Activated T-cell treated with anti-CD3 and anti-CD28 coated beads, Interleukin-2, amount 50 U/mL, for 24 hours (primary cell): ENCODE measurements at regions not wholly inside any gene's neighbourhood (a gene's known extent, or its start where the extent isn't known, plus 50 kb on each side); places are given as distances from the start of the nearest gene placed in this dataset.
"Not testable (repeated sequence)": the region's sequence is repeated elsewhere in the genome, so short reads cannot be mapped to it uniquely, and the experiment has no call there.

ENCODE experiments used
- DNase-seq: peaks from one replicate; pipeline ENCODE4 v3.0.0-alpha.2; 2020
- H3K27ac Mint-ChIP-seq: 2 replicates; pipeline ENCODE4 v1.8.0; 2020; ENCODE audit warnings: mild to moderate bottlenecking, mixed read lengths
- H3K27me3 Mint-ChIP-seq: 2 replicates; pipeline ENCODE4 v1.8.0; 2020; ENCODE audit warnings: mixed read lengths
- H3K36me3 Mint-ChIP-seq: 2 replicates; pipeline ENCODE4 v1.8.0; 2020; ENCODE audit warnings: low read depth, mixed read lengths
- H3K4me1 Mint-ChIP-seq: 2 replicates; pipeline ENCODE4 v1.8.0; 2020; ENCODE audit warnings: low read depth, mixed read lengths
- H3K4me3 Mint-ChIP-seq: 2 replicates; pipeline ENCODE4 v1.8.0; 2020; ENCODE audit warnings: mild to moderate bottlenecking, moderate library complexity, mixed read lengths
- H3K9me3 Mint-ChIP-seq: 2 replicates; pipeline ENCODE4 v1.8.0; 2020; ENCODE audit warnings: mixed read lengths

DNA sequence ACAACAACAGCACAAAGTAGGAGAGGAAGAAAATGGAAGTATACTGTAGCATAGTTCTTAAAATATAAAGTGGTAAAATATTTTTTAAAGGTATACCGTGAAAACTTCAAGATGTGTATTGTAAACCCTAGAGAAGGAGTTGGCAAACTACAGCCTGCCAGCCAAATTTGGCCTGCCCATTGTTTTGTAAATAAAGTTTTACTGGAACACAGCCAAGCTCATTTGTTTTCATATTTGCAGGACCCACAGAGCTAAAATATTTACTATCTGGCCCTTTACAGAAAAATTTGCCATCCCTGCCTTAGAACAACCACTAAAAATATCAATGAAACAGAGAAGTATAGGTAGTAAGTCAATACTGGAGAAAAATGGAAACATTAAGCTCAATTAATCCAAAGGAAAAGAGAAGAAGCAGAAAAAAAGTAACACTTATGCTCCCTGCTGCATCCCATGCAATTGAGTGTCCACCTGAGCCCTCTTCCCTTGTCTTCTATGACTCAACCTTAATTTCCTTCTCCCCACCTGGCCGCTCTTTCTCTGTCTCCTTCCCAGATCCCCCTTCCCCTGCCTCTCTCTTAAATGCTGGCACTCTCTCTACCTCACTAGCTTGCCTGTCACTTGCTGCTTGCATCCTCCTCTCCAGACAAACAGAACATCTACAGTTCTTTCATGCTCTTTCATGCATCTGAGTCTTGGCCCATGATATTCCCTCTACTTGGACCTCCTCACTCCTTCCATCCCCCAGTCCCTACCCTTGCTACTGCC lies 50.6 kb upstream of the FER start:
- no peak for DNase-seq
- H3K27ac Mint-ChIP-seq: no peak overlapping the region
- H3K4me1 Mint-ChIP-seq: no peaks in the 10 kb centered on the region
- H3K9me3 Mint-ChIP-seq: no peaks in the 10 kb centered on the region
- no peaks in the 10 kb centered on the region for H3K36me3 Mint-ChIP-seq
- H3K27me3 Mint-ChIP-seq: peaks cover 2% of the 10 kb centered on the region
- no peak overlapping the region for H3K4me3 Mint-ChIP-seq

DNA sequence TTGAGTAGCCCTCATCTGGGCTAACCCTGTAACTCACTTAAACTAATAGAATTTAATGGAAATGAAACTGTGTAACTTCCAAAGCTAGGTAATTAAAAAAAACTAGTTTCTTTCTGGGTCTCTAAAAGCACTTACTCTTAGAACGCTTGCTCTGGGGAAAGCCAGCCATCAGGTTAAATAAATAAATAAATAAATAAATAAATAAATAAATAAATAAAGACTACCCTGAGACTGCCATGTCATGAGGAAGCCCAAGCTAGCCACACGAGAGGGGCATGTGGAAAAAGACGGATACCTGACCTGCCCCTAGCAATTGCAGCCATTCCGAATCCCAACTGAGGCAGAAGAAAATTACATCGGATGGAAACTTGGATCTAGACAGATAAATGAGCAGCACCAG lies 51.3 kb upstream of the FER start:
- Mint-ChIP-seq H3K27me3 (peaks cover 2% of the 10 kb centered on the region), H3K27ac (no peak overlapping the region), H3K36me3 (no peaks in the 10 kb centered on the region), H3K4me3 (no peak overlapping the region), H3K9me3 (no peaks in the 10 kb centered on the region), H3K4me1 (no peaks in the 10 kb centered on the region)
- DNase-seq: no peak

DNA sequence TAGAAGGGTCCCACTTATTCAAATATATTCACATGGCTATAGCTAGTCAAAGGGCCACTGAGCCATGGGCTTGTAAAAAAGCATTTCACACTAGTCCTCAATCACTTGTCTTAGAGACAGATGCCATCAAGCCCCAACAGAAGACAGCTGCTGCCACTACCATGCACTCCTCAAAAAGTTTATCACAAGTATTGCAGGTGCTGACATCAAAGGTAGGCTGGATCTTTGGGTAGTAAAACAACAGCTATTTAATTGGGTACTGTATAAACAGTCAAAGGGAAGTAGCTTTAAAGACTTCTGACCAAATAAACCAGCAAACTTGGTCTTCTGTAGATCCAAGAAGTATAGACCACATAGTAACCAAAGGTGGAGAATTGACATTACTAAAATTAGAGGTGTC lies 59.2 kb upstream of the FER start:
- no peak overlapping the region for H3K4me3 Mint-ChIP-seq
- H3K9me3 Mint-ChIP-seq: no peaks in the 10 kb centered on the region
- no peaks in the 10 kb centered on the region for H3K36me3 Mint-ChIP-seq

DNA sequence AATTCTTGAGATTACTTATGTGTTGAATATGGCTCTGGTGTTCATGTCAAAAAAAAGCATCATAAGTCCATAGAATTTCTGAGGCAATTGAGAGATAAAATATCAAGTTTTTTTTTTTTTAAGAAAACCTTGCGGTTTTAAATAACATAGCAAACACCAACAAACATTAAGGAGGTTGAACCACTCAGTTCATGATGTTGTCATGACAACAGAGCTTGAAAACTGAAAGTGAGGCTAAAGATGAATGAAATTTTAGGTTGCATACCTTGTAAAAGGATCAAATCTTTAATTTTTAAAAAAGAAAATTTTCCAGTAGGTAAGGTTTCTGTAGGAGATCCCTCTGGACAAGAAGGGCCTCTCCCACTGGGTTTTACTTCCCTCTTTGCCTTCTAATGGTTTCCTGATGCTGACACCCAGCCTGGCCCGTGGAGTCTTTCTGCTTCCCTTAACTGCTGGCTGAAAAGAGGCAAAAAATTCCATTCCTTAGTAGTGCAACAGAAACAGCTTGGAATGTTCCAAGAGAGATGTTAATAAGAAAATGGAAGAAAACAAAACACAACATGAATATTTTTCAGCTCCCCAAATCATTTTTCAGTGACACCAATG lies 60.0 kb upstream of the FER start:
- Mint-ChIP-seq H3K4me1 (peaks cover 3% of the 10 kb centered on the region), H3K27me3 (no peaks in the 10 kb centered on the region), H3K36me3 (no peaks in the 10 kb centered on the region), H3K27ac (no peak overlapping the region), H3K4me3 (no peak overlapping the region), H3K9me3 (no peaks in the 10 kb centered on the region)
- DNase-seq: no peak

More for the DNA sequence above, 59.2 kb upstream of the FER start:
- no peak for DNase-seq
- H3K27me3 Mint-ChIP-seq: no peaks in the 10 kb centered on the region
- peaks cover 3% of the 10 kb centered on the region for H3K4me1 Mint-ChIP-seq
- H3K27ac Mint-ChIP-seq: no peak overlapping the region

DNA sequence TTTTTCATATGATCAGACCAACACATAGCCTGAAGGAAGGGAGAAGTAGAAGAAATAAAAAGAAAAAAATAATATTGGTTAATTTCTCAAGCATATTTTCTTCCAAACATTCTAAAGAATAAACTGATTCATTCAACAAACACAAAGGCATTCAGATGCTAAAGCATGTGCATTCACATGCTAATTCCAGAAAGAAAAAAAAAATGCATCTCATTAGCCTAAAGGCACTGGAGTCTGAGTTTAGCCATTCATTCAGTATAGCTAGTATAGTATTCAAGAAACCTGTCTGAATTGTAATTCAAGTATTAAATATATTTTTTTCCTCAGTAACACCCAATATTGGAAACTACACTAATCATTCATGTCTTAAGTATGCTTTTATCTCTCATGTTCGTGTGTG lies 61.0 kb upstream of the FER start:
- DNase-seq: no peak
- H3K36me3 Mint-ChIP-seq: no peaks in the 10 kb centered on the region

DNA sequence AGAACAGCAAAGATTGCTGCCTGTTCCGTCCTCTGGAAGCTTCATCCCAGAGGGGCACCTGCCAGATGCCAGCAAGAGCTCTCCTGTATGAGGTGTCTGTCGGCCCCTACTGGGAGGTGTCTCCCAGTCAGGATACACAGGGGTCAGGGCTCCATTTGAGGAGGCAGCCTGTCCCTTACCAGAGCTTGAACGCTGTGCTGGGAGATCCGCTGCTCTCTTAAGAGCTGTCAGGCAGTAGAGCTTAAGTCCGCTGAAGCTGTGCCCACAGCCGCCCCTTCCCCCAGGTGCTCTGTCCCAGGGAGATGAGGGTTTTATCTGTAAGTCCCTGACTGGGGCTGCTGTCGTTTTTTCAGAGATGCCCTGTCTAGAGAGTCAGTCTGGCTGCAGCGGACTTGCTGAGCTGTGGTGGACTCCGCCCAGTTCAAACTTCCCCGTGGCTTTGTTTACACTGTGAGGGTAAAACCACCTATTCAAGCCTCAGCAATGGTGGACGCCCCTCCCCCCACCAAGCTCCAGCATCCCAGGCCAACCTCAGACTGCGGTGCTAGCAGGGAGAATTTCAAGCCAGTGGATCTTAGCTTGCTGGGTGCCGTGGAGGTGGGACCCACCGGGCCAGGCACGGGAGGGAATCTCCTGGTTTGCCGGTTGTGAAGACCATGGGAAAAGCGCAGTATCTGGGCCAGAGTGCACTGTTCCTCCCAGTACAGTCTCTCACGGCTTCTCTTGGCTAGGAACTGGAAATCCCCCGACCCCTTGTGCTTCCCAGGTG lies 62.1 kb upstream of the FER start:
- not testable (repeated sequence) for H3K4me1 Mint-ChIP-seq, H3K27ac Mint-ChIP-seq, H3K9me3 Mint-ChIP-seq, H3K27me3 Mint-ChIP-seq, H3K36me3 Mint-ChIP-seq, DNase-seq, H3K4me3 Mint-ChIP-seq

More for the DNA sequence above, 61.0 kb upstream of the FER start:
- H3K4me3 Mint-ChIP-seq: no peak overlapping the region
- H3K27me3 Mint-ChIP-seq: no peaks in the 10 kb centered on the region
- no peak overlapping the region for H3K27ac Mint-ChIP-seq
- H3K9me3 Mint-ChIP-seq: no peaks in the 10 kb centered on the region
- H3K4me1 Mint-ChIP-seq: peaks cover 3% of the 10 kb centered on the region

DNA sequence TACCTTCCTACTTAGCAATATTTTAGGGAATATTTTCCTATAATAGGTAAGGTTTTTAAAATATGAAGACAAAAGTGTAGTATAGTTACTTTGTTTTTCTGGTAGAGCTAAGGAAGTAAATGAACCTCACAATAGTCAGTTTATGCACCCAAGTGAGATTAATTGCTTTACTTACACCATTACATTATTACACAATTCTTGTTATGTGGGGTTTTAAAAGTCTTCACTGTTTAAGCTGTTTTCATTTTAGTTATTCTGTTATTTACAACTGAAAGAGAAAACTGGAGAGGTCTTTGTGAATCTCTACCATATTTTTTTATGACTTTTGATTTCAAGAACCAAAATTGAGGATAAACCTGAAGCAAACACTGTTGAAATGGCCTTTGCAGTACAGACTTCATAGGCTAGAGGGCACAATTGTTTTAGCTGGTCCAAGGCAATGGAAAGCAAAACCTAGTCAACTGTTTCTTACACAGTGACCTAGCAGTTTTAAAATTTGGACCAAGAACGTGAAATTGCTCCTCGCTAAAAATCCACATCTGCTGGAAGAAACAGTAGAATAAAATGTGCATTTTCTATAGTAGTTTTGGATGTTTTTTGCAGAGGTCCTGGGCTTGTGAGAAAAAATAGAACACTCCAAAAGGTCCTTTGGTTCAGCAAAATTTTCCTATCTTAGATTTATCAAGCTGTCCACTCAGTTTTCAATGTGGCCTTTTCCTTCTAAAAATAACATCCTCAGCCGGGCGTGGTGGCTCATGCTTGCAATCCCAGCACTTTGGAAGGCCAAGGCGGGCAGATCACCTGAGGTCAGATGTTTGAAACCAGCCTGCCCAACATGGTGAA lies 66.4 kb upstream of the FER start:
- H3K4me1 Mint-ChIP-seq: no peaks in the 10 kb centered on the region
- no peak overlapping the region for H3K27ac Mint-ChIP-seq
- H3K27me3 Mint-ChIP-seq: no peaks in the 10 kb centered on the region
- no peak overlapping the region for H3K4me3 Mint-ChIP-seq
- no peak for DNase-seq
- no peaks in the 10 kb centered on the region for H3K9me3 Mint-ChIP-seq
- no peaks in the 10 kb centered on the region for H3K36me3 Mint-ChIP-seq

DNA sequence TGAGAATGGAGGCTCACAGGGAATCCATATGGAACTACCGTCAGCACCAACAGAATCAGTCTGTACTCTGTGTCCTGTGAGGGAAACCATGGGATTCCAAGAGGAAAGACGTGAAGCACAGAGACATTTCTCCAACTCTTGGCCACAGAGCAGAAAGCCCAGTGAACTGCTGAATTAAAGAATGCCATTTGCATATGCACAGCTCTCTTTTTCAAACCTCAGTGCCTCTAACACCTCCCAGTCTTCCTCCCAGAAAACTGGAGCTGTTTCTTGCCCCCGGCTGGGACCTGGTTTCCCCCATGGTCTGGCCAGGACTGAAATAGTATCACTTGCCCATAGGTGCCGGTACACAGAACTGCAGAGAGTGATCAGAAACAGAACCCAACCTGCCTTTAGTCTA lies 69.6 kb upstream of the FER start:
- DNase-seq: no peak
- Mint-ChIP-seq H3K4me1 (no peaks in the 10 kb centered on the region), H3K27me3 (peaks cover 3% of the 10 kb centered on the region), H3K9me3 (no peaks in the 10 kb centered on the region), H3K27ac (no peak overlapping the region), H3K36me3 (no peaks in the 10 kb centered on the region), H3K4me3 (no peak overlapping the region)

DNA sequence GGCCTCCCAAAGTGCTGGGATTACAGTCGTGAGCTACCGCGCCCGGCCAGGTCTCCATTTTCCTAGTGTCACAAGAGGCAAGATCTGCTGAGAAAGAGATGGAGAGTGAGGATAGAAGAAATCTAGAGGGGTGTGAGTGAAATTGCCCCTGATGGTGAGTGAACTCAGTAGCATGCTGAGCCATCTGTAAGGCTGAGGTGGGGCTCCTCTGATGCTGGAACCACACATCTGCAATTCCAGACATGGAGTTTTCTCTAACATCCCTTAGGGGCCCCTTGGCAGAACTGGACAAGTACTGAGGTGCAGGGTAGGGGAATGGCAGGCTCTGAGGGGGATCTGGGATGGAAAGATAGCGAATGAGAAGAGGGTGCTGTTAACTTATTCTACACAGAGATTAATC lies 72.0 kb upstream of the FER start:
- Mint-ChIP-seq H3K9me3 (no peaks in the 10 kb centered on the region), H3K4me3 (no peak overlapping the region), H3K4me1 (no peaks in the 10 kb centered on the region), H3K36me3 (no peaks in the 10 kb centered on the region), H3K27me3 (peaks cover 4% of the 10 kb centered on the region), H3K27ac (no peak overlapping the region)
- no peak for DNase-seq

DNA sequence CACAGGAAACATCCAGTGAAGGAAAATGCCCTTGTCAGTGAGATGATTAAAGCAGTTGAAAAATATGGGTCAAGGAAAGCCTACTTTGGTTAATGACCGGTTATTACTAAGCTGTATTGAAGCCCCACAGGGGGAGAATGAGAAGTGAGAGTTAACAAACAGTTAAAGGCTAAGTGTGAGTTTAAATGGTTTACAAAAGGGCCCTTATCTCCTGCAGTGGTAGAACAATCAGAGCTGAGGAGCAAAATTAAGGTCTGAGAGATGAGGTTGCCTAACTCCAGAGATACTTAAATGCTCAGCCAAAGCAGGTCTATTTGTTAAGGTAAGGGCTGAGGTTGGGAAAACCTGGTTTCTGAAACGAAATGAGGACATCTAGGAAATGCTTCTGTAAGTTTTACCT lies 75.1 kb upstream of the FER start:
- Mint-ChIP-seq H3K27me3 (peaks cover 17% of the 10 kb centered on the region), H3K4me1 (no peaks in the 10 kb centered on the region), H3K27ac (no peak overlapping the region), H3K9me3 (no peaks in the 10 kb centered on the region), H3K36me3 (no peaks in the 10 kb centered on the region), H3K4me3 (no peak overlapping the region)
- DNase-seq: no peak

DNA sequence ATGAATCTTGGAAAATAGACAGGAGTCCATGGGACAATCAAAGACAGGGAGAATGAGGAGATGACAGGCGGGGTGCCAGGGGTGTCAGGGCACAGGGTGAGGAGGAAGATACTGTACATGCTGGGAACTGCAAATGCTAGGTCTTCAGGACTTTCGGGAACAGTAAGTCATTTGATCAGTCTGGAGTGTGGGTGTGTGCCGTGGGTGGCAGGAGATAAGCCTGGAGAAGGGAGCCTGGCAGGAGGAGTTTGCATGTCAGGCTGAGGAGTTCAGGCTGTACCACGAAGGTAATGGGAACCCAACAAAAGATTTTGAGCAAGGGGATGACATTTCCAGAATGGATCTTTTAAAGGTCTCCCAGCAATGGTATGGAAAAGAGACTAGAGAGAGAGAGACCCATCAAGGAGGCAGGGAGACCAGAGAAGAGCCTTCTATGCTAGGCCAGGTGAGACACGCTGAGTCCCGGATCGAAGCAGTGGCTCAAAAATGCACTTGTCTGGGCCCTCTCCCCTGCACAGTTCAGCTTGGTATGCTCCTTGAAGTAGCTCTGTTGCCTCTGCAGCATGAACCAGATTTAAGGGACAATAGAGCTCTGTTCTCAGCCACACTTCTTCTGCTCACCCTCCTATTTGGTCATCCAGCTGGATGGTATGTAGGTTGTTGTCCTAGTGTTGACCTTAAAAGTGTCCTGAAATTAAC lies 77.0 kb upstream of the FER start:
- DNase-seq: no peak
- Mint-ChIP-seq H3K36me3 (no peaks in the 10 kb centered on the region), H3K4me1 (no peaks in the 10 kb centered on the region)

DNA sequence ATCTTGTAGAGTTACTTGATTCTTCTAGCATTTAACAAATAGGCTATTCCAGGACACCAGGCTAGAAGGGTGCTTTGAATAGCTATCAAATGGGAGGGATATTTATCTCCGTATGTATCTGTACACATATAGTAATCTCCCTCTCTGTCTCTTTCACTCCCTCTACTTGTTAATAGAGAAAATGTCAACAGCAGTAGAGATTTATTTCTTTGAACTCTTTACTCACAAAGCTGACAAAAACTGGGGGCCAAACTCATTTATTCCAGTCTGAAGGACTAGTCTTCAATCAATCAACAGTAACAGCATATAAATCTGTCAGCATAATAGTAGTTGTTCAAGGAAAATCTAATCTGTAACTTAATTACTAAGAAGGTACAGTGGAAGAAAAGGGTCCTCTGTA lies 78.2 kb upstream of the FER start:
- no peak for DNase-seq
- H3K4me1 Mint-ChIP-seq: no peaks in the 10 kb centered on the region
- no peaks in the 10 kb centered on the region for H3K36me3 Mint-ChIP-seq
- H3K27ac Mint-ChIP-seq: no peak overlapping the region
- H3K4me3 Mint-ChIP-seq: no peak overlapping the region
- H3K9me3 Mint-ChIP-seq: peaks cover 4% of the 10 kb centered on the region
- peaks cover 24% of the 10 kb centered on the region for H3K27me3 Mint-ChIP-seq

More for the DNA sequence above, 77.0 kb upstream of the FER start:
- Mint-ChIP-seq H3K9me3 (peaks cover 4% of the 10 kb centered on the region), H3K4me3 (no peak overlapping the region), H3K27ac (no peak overlapping the region), H3K27me3 (peaks cover 28% of the 10 kb centered on the region)

DNA sequence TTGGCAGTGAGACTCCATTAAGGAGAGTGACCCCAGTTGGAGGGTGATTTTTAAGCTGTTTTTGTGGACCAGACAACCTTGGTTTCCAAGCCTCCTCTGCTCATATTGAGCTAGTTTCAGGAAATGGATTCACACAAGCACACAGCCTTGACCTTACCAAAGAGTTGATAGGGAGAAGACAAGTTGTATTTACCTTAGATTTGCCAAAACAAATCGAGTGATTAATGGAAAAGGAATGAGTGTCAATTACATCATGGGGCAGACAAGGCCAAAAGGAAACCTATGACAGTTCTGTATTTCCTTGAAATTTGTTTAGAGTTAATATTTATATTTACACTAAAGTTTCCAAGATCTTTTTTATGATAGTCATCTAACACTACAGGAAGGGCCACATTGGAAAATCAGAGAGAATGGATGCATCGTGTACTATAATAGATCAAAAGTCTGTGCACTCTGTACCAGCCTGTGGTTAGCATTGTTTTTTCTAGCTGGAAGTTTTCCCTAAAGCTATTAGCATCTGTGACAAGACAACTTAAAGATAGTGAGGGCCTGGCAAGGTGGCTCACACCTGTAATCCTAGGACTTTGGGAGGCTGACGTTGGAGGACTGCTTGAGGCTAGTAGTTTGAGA lies 86.0 kb upstream of the FER start:
- Mint-ChIP-seq H3K36me3 (no peaks in the 10 kb centered on the region), H3K9me3 (peaks cover 4% of the 10 kb centered on the region), H3K27ac (no peak overlapping the region), H3K4me1 (no peaks in the 10 kb centered on the region), H3K4me3 (no peak overlapping the region), H3K27me3 (peaks cover 16% of the 10 kb centered on the region)
- DNase-seq: no peak

DNA sequence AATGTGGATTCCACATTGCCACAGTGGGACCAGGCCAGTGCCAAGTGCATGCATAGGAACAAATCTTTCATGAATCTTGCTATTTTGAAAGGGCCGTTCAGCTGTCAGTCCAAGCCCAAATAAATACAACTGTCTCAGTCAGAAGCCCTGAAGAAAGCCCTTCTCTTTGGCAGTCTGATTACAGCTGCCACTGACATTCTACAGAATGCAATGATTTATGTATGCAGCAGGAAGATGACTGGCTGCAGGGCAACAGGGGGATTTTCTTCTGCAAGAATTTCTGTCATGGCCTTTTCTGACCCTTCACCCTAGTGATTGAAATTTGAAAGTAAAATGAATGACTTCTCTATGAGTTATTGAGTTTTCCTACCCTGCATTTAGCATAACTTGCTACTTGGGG lies 86.7 kb upstream of the FER start:
- no peaks in the 10 kb centered on the region for H3K36me3 Mint-ChIP-seq
- no peak overlapping the region for H3K27ac Mint-ChIP-seq
- DNase-seq: no peak
- H3K4me1 Mint-ChIP-seq: no peaks in the 10 kb centered on the region
- peaks cover 2% of the 10 kb centered on the region for H3K9me3 Mint-ChIP-seq
- H3K4me3 Mint-ChIP-seq: no peak overlapping the region
- peaks cover 14% of the 10 kb centered on the region for H3K27me3 Mint-ChIP-seq
